HG03342 (cell line): ENCODE measurements at regions not wholly inside any gene's neighbourhood (a gene's known extent, or its start where the extent isn't known, plus 50 kb on each side); places are given as distances from the start of the nearest gene placed in this dataset.
"Not testable (repeated sequence)": the region's sequence is repeated elsewhere in the genome, so short reads cannot be mapped to it uniquely, and the experiment has no call there.

ENCODE experiments used
- ATAC-seq: cut with Tn5 transposase; IDR thresholded peaks from one replicate; pipeline ENCODE4 v1.9.1; 2021; ENCODE audit warnings: mild to moderate bottlenecking, moderate library complexity; ENCODE audit not compliant: unreplicated experiment

- no peak for ATAC-seq
Observed at GRCh38 chr1:66455446-66455845, 78.5 kb upstream of the SGIP1 start.

DNA sequence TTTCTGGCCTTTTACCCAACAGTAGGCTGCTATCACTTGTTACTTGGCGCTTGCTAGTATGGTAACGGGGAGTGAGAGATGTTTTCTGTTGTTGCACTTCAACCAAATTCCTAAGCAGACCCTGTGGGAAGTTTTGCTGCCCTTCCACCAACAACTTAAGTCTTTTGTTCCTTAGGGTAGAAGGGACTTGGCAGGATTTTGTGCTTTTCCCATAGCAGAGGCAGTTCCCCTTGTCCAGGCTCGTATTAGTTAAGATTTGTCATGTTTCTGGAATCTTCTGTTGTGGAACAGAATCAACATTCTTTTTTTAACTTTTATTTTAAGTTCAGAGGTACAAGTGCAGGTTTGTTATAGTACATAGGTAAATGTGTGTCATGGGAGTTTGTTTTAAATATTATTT lies 73.2 kb upstream of the SGIP1 start:
- ATAC-seq: no peak

DNA sequence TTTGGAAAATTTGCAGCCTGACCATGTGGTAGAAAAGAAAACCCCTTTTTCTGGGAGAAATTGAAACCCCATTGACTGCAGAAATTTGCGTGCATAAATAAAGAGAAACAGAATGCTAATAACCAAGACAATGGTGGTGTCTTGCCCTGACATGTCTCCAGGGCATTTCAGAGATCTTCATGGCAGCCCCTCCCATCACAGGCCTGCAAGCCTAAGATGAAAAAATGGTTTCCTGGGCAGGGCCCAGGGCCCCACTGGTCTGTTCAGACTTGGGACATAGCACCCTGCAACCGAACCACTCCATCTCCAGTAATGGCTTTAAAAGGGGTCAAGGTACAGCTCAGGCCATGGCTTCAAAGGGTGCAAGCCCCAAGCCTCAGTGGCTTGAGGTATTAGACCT lies 71.6 kb upstream of the SGIP1 start:
- ATAC-seq: no peak

GRCh38 chr1:66464351-66464750 lies 69.6 kb upstream of the SGIP1 start:
- ATAC-seq: no peak

DNA sequence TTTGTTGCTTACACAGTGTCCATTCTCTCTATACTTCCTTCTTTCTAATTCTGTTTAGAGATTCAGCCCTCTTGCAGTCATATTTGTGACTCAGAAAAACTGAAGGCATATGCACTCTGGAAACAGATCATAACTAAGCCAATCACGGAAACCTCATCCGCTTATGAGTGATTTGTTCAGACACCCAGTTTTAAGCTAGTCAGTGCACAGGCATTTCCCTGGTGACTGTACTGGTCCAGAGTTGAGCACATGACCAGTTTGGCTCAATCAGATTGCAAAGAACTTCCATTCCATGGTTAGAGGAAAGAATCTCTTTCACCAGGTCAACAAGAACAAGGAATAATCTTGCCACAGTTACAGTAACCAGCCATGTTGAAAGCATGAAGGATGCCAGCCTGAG lies 69.2 kb upstream of the SGIP1 start:
- ATAC-seq: no peak

- not testable (repeated sequence) for ATAC-seq
Observed at GRCh38 chr1:66466695-66467094, 67.3 kb upstream of the SGIP1 start.

DNA sequence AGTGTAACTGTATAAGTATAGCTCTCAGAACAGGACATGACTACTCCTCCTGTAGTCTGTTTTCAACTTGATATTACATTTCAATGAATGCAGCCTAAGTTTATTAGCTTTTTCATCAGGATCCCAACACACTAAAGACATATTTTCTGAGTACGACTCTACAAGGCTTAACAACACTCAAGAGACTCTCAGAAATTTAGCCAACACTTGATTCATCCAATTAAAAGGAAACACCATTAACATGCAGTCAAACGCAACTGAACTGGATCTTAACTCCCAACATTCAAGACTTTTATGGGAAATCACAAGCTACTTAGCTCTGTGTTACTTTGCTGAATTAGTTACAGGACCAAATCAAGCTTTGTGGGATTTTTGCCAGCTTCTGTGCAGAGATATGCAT lies 65.2 kb upstream of the SGIP1 start:
- ATAC-seq: no peak

DNA sequence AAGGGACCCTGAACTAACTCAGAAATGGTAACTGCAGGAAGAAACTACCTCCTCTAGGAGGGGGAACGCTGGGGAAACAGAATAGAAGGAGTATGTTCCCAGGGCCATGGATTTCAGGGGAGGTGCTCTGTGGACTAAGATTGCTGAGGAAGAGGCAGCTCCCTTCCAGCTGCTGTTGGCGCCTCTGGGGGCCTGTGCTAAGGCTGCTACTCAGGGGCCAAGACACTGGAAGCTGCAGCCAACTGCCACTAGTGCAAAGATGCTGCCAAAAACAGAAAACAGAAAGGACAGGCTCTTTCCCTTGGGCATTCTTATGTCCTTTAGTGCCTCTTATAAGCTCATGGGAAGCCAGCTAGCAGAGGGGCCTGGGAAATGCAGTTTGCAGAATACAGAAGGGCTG lies 58.0 kb upstream of the SGIP1 start:
- no peak for ATAC-seq

DNA sequence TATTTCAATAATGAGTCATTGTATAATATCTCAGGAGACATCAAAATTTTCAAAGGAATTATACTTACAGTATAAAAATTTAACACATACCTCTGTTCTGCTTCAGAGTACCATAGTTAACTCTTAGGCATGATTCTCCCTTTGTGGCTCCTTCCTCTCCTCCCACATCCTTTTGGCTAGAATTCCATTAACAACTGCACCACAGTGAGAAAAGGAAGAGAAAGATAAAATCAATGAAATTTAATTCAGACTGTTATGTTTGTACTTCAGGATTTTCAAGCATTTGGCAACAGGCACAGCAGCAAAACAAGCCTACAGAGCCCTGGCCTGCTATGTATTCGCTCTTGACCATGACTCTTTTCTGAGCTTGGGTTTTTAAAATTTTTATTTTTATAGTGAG lies 57.2 kb upstream of the SGIP1 start:
- no peak for ATAC-seq

DNA sequence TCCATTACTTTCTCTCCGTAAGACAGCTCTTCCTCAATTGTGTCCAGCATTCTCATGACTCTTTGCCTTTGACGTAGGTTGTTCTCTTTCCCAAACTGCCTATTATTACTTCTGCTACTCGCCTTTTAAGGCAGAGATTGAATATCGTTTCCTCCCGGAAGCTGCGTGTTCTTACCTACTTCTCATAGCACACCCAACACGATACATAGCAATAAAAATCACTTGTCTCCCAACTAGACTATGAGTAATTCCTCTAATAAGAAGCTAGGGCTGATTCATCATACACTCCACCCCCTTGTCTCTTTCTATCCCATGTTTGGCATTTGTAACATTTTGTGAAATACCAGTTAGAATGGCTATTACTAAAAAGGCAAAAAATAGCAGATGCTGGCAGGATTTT lies 55.8 kb upstream of the SGIP1 start:
- ATAC-seq: no peak

GRCh38 chr1:66480162-66480561 lies 53.8 kb upstream of the SGIP1 start:
- no peak for ATAC-seq

- ATAC-seq: not testable (repeated sequence)
Observed at GRCh38 chr1:66481215-66481614, 52.7 kb upstream of the SGIP1 start.
